IMR-90 (cell line): ENCODE measurements at regions not wholly inside any gene's neighbourhood (a gene's known extent, or its start where the extent isn't known, plus 50 kb on each side); places are given as distances from the start of the nearest gene placed in this dataset.

ENCODE experiments used
- ATAC-seq: fragments of 200-7000 bp; cut with Tn5 transposase; 2 replicates; pipeline ENCODE4 v1.9.1; 2020; ENCODE audit warnings: low read depth, mild to moderate bottlenecking, moderate library complexity
- BruUV-seq: library from RNA; stranded (reverse); fragments of 400-500 nt; replicated peaks from 2 replicates; lab custom pipeline; 2021; lab: Mats Ljungman, UMichigan
- CTCF ChIA-PET: fragments of 300-600 bp; formaldehyde crosslinking; extraction: SDS; loops from one replicate; lab custom pipeline; 2021; ENCODE audit warnings: antibody characterized with exemption; lab: Yijun Ruan, JAX
- POLR2A ChIA-PET: fragments of 300-600 bp; sonication (Branson Sonifier 250); formaldehyde crosslinking; loops from one replicate; lab custom pipeline; 2022; ENCODE audit warnings: antibody characterized with exemption; ENCODE audit not compliant: unreplicated experiment; lab: Charles Lee
- DNase-seq: peaks from one replicate; pipeline ENCODE4 v3.0.0; 2013
- H2AFZ ChIP-seq: replicated peaks from 2 replicates; pipeline ENCODE3; 2013; ENCODE audit warnings: low read length, mild to moderate bottlenecking; ENCODE audit not compliant: poor library complexity
- H2AK5ac ChIP-seq: 2 replicates; pipeline ENCODE4 v1.6.1; 2013; ENCODE audit warnings: low read depth, low read length, inconsistent platforms
- H2AK9ac ChIP-seq: replicated peaks from 2 replicates; pipeline ENCODE3; 2013; ENCODE audit warnings: mild to moderate bottlenecking, low read depth, low read length, moderate library complexity; ENCODE audit not compliant: poor library complexity
- H2BK120ac ChIP-seq: 2 replicates; pipeline ENCODE4 v1.6.1; 2013; ENCODE audit warnings: low read depth, low read length, inconsistent platforms
- H2BK15ac ChIP-seq: 3 replicates; pipeline ENCODE4 v1.6.1; 2013; ENCODE audit warnings: low read depth, low read length, inconsistent platforms
- H2BK20ac ChIP-seq: 2 replicates; pipeline ENCODE4 v1.6.1; 2013; ENCODE audit warnings: low read depth, mild to moderate bottlenecking, inconsistent platforms, low read length, moderate library complexity
- H2BK5ac ChIP-seq: 2 replicates; pipeline ENCODE4 v1.6.1; 2013; ENCODE audit warnings: mild to moderate bottlenecking, low read depth, low read length, inconsistent platforms; ENCODE audit not compliant: poor library complexity, severe bottlenecking
- H3K14ac ChIP-seq: replicated peaks from 2 replicates; pipeline ENCODE4 v1.6.1; 2013; ENCODE audit warnings: low read depth, low read length, inconsistent platforms
- H3K18ac ChIP-seq: 2 replicates; pipeline ENCODE4 v1.6.1; 2013; ENCODE audit warnings: low read depth, low read length, control low read depth
- H3K23ac ChIP-seq: 2 replicates; pipeline ENCODE4 v1.6.1; 2013; ENCODE audit warnings: low read depth, low read length, inconsistent platforms
- H3K27ac ChIP-seq: 2 replicates; pipeline ENCODE4 v1.5.1; 2013; ENCODE audit warnings: mild to moderate bottlenecking, control low read depth, low read length; ENCODE audit not compliant: insufficient read depth
- H3K27me3 ChIP-seq: 2 replicates; pipeline ENCODE4 v1.6.1; 2013; ENCODE audit warnings: low read length; ENCODE audit not compliant: control insufficient read depth, insufficient read depth
- H3K36me3 ChIP-seq: 2 replicates; pipeline ENCODE4 v1.6.1; 2013; ENCODE audit warnings: low read length, mixed read lengths; ENCODE audit not compliant: control insufficient read depth, insufficient read depth
- H3K4ac ChIP-seq: 2 replicates; pipeline ENCODE4 v1.6.1; 2013; ENCODE audit warnings: low read depth, low read length, inconsistent platforms
- H3K4me1 ChIP-seq: 2 replicates; pipeline ENCODE4 v1.6.1; 2013; ENCODE audit warnings: low read length, mixed read lengths; ENCODE audit not compliant: control insufficient read depth, insufficient read depth
- H3K4me2 ChIP-seq: 2 replicates; pipeline ENCODE4 v1.6.1; 2013; ENCODE audit warnings: low read depth, mild to moderate bottlenecking, control low read depth, low read length, moderate library complexity
- H3K4me3 ChIP-seq: 2 replicates; pipeline ENCODE4 v1.5.1; 2013; ENCODE audit warnings: low read depth, mild to moderate bottlenecking, control low read depth, low read length, moderate library complexity; ENCODE audit not compliant: insufficient read depth
- H3K56ac ChIP-seq: 2 replicates; pipeline ENCODE4 v1.6.1; 2013; ENCODE audit warnings: low read length, inconsistent platforms; ENCODE audit not compliant: insufficient read depth; ENCODE audit errors: extremely low read depth
- H3K79me1 ChIP-seq, 2 experiments: 2 replicates each; pipeline ENCODE4 v1.6.1; 2013; ENCODE audit warnings: low read length in 2 of 2, inconsistent platforms in 1 of 2, low read depth in 1 of 2
- H3K9ac ChIP-seq: 2 replicates; pipeline ENCODE4 v1.6.1; 2013; ENCODE audit warnings: low read depth, low read length, control low read depth
- H3K9me1 ChIP-seq: 2 replicates; pipeline ENCODE4 v1.6.1; 2013; ENCODE audit warnings: low read length, inconsistent platforms; ENCODE audit not compliant: insufficient read depth
- H3K9me3 ChIP-seq: 2 replicates; pipeline ENCODE4 v1.6.1; 2013; ENCODE audit warnings: low read length; ENCODE audit not compliant: control insufficient read depth, insufficient read depth
- H4K20me1 ChIP-seq: 2 replicates; pipeline ENCODE4 v1.6.1; 2013; ENCODE audit warnings: low read length, inconsistent platforms; ENCODE audit not compliant: insufficient read depth
- H4K5ac ChIP-seq: 2 replicates; pipeline ENCODE4 v1.6.1; 2013; ENCODE audit warnings: mild to moderate bottlenecking, low read depth, low read length, control low read depth
- H4K8ac ChIP-seq, 2 experiments: 2 replicates each; pipeline ENCODE4 v1.6.1; 2013; ENCODE audit warnings: low read depth in 2 of 2, low read length in 2 of 2, control low read depth in 1 of 2, inconsistent platforms in 1 of 2
- H4K91ac ChIP-seq: 2 replicates; pipeline ENCODE4 v1.6.1; 2013; ENCODE audit warnings: low read depth, low read length, inconsistent platforms; ENCODE audit not compliant: insufficient read depth
- FOS ChIP-seq: fragments of 150-350 bp; IDR thresholded peaks from 2 replicates; pipeline ENCODE4 v1.6.1; 2016; ENCODE audit warnings: low read depth, low read length
- RFX5 ChIP-seq: IDR thresholded peaks from 2 replicates; pipeline ENCODE4 v1.8.0; 2012; ENCODE audit warnings: low read depth, mild to moderate bottlenecking, low read length, moderate library complexity
- WGBS, 2 experiments: methylation state at CpG; one replicate each; pipeline versions ENCODE4 v1.1.5 to v1.1.7; 2013; ENCODE audit warnings: missing lambda C conversion rate in 2 of 2; ENCODE audit not compliant: insufficient read length in 1 of 2; ENCODE audit errors: extremely low coverage in 2 of 2; 5-methylcytosine and 5-hydroxymethylcytosine counted together
- dilution Hi-C: fragments of 300-500 bp; cut with HindIII; formaldehyde crosslinking; loops from one replicate; pipeline ENCODE4 v1.14.3; 2018; ENCODE audit warnings: low sequenced_read_pairs; ENCODE audit not compliant: unreplicated experiment
- in situ Hi-C: fragments of 300-500 bp; cut with MboI; formaldehyde crosslinking; loops from 3 replicates; pipeline ENCODE4 v1.14.3; 2019; ENCODE audit warnings: low sequenced_read_pairs, inconsistent platforms, mixed read lengths
- intact Hi-C: fragments of 100-400 bp; cut with micrococcal nuclease; formaldehyde crosslinking; loops from 2 replicates; pipeline ENCODE4 v1.10.0; 2022

- no CpG with 5 or more reads among the region's 2 CpGs for WGBS, 2 experiments
Measured at GRCh38 chr2:194567661-194568017, 1089.4 kb upstream of the SLC39A10 start.

More at GRCh38 chr2:194567661-194568017, 1089.4 kb upstream of the SLC39A10 start:
- Histone ChIP-seq H3K27me3 (no peaks in the 10 kb centered on the region), H4K8ac (no peak overlapping the region), H3K18ac (no peak overlapping the region), H3K9me3 (peaks cover 3% of the 10 kb centered on the region; the same call in 1 of the 2 replicates), H2BK120ac (no peak overlapping the region), H3K4me2 (no peak overlapping the region), H3K36me3 (no peaks in the 10 kb centered on the region), H4K5ac (no peak overlapping the region), H3K79me1 (no peaks in the 10 kb centered on the region), H3K4me1 (no peaks in the 10 kb centered on the region), H3K23ac (no peak overlapping the region), H3K4me3 (no peak overlapping the region), H2BK15ac (no peak overlapping the region), H2AK9ac (no peak overlapping the region), H2BK20ac (no peak overlapping the region), H3K27ac (no peak overlapping the region), H3K4ac (no peak overlapping the region), H2AFZ (no peak overlapping the region), H4K20me1 (no peaks in the 10 kb centered on the region), H3K9ac (no peak overlapping the region), H2BK5ac (no peak overlapping the region), H3K9me1 (no peaks in the 10 kb centered on the region), H3K56ac (no peak overlapping the region), H3K14ac (no peak overlapping the region), H4K91ac (no peak overlapping the region), H2AK5ac (no peak overlapping the region)
- DNase-seq: no peak
- ChIA-PET CTCF (no interaction called here), POLR2A (no interaction called here)
- dilution Hi-C loops (no loop called here), in situ Hi-C loops (no loop called here), intact Hi-C loops (no loop called here)
- TF ChIP-seq FOS (no peak), RFX5 (no peak)
- no peak for ATAC-seq
- no TSS peak for BruUV-seq
